Glutamatergic neuron (in vitro differentiated cells): ENCODE measurements at regions not wholly inside any gene's neighbourhood (a gene's known extent, or its start where the extent isn't known, plus 50 kb on each side); places are given as distances from the start of the nearest gene placed in this dataset.

Source experiments
- DNase-seq: peaks from one replicate; pipeline ENCODE4 v3.0.0; 2022
- H3K27ac Mint-ChIP-seq: one replicate; pipeline ENCODE4 v1.8.0; 2020; ENCODE audit warnings: mild to moderate bottlenecking, mixed read lengths, inconsistent platforms; ENCODE audit not compliant: unreplicated experiment
- H3K27me3 Mint-ChIP-seq: one replicate; pipeline ENCODE4 v1.8.0; 2020; ENCODE audit warnings: mild to moderate bottlenecking, moderate library complexity, mixed read lengths, inconsistent platforms; ENCODE audit not compliant: unreplicated experiment
- H3K36me3 Mint-ChIP-seq: one replicate; pipeline ENCODE4 v1.8.0; 2020; ENCODE audit warnings: mild to moderate bottlenecking, mixed read lengths, inconsistent platforms; ENCODE audit not compliant: unreplicated experiment
- H3K4me1 Mint-ChIP-seq: one replicate; pipeline ENCODE4 v1.8.0; 2020; ENCODE audit warnings: mild to moderate bottlenecking, low read depth, mixed read lengths, inconsistent platforms; ENCODE audit not compliant: unreplicated experiment
- H3K4me3 Mint-ChIP-seq: one replicate; pipeline ENCODE4 v1.8.0; 2020; ENCODE audit warnings: mild to moderate bottlenecking, mixed read lengths, inconsistent platforms; ENCODE audit not compliant: unreplicated experiment
- H3K9me3 Mint-ChIP-seq: one replicate; pipeline ENCODE4 v1.8.0; 2020; ENCODE audit warnings: mild to moderate bottlenecking, moderate library complexity, mixed read lengths, inconsistent platforms; ENCODE audit not compliant: unreplicated experiment
- CTCF ChIP-seq: fragments of 200-600 bp; sonication (generic); IDR thresholded peaks from one replicate; pipeline ENCODE4 v1.5.0; 2021; ENCODE audit not compliant: partially characterized antibody, unreplicated experiment

DNA sequence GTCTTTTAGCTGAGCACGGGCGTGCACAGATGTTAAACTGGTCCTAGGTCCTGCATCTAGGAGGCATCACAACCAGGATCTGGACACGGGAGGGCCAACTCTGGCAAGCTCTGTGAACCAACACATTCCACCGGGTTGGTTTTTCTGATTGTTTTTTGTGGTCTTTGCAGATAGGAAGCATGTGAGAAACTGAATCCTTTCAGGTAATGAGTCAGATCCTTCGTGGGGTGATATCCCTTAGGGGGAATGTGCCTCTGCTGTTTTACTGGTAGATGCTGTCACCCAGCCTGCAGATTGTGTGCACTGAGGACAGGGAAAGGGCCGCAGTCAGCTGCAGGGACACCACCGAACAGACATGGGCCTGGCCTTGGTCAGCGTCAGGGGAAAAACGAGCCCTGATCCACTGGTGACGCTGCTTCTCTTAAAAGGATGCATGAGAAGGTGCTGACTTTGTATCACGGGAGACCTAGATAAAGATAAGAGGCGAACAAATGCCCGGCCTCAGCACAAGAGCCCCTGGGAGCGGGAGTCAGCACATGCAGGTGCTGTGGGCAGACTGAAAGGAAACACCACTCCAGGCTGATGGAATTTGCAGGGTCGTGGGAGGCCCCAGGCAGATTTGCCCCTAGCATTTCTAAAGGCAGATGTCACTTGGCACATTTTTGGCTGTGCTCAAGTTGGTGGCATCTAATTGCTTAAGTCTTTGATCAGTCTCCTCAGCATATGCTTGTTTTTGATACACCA lies 51.1 kb downstream of the DOP1B start:
- no peak for DNase-seq
- no peak for TF ChIP-seq CTCF
- no peak overlapping the region for H3K4me3 Mint-ChIP-seq
- peaks cover 6% of the 10 kb centered on the region for H3K9me3 Mint-ChIP-seq
- H3K4me1 Mint-ChIP-seq: peaks cover 11% of the 10 kb centered on the region
- peaks cover 15% of the 10 kb centered on the region for H3K36me3 Mint-ChIP-seq
- peaks cover 8% of the 10 kb centered on the region for H3K27me3 Mint-ChIP-seq
- H3K27ac Mint-ChIP-seq: peak overlapping the region; percentile 48

DNA sequence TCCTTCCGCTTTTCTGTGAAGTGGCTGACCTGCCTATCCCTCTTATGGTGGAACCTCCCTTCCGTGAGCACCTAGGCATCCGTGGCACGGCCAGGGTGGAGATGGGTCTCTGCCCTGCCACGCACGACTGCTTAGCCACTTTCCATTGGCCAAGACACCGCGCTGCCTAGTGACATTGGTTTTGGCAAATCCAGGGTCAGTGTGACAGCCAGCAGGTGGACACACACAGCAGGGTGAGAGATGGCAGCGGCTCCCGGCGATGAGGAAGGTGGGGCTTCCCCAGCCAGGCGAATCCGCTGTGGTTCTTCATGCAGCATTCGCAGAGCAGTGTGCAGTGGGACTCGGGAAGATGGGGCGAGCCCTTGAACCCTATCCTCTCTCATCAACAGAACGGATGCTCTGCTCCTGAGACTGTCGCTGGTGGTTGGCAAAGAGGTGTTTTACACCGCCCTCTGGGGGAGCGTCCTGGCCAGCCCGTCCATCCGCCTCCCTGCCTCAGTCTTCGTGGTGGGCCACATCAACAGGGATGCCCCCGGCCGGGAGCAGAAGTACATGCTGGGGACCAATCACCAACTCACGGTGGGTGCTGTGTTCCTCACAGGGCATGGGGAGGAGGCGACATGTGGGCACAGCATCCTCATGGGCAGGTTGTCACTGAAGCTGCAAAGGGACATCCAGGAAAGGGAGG lies 51.8 kb downstream of the DOP1B start:
- Mint-ChIP-seq H3K4me3 (no peak overlapping the region), H3K9me3 (peaks cover 6% of the 10 kb centered on the region), H3K36me3 (peaks cover 15% of the 10 kb centered on the region), H3K4me1 (peaks cover 11% of the 10 kb centered on the region), H3K27ac (no peak overlapping the region), H3K27me3 (peaks cover 8% of the 10 kb centered on the region)
- DNase-seq: no peak
- no peak for TF ChIP-seq CTCF

DNA sequence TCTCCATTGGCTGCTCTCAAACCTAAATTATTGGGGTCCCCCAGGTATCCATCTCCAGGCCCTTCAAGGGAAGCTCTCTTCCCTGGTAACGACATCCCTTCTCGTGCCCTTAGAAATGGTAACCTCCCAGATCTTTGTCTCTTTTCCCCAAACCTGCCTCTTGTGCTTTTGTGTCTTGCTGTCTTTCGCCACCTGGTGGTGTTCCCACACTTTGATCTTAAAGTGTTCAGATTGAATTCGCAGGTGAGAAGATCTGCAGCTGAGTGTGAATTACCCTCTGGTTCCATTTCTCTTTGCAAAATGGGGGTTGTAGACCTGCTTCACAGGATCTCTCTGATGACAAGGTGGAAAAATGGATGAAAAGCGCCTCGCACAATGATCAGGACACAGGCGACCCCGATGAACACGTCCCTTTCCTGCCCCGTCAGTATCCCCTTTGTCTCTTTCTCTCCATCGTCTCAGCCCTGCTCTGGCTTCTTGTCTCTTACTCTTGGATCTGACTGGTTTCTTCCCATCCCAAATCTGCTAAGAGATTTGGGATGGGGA lies 53.1 kb downstream of the DOP1B start:
- Mint-ChIP-seq H3K4me1 (peaks cover 11% of the 10 kb centered on the region), H3K27me3 (peaks cover 8% of the 10 kb centered on the region), H3K36me3 (peaks cover 15% of the 10 kb centered on the region), H3K27ac (no peak overlapping the region), H3K4me3 (no peak overlapping the region), H3K9me3 (peaks cover 6% of the 10 kb centered on the region)
- DNase-seq: no peak
- TF ChIP-seq CTCF: peak; percentile 35

- peak overlapping the region; percentile 89 for H3K27ac Mint-ChIP-seq
- peaks cover 15% of the 10 kb centered on the region for H3K36me3 Mint-ChIP-seq
- DNase-seq: no peak
- peaks cover 8% of the 10 kb centered on the region for H3K27me3 Mint-ChIP-seq
- TF ChIP-seq CTCF: no peak
- H3K9me3 Mint-ChIP-seq: peaks cover 6% of the 10 kb centered on the region
- H3K4me1 Mint-ChIP-seq: peaks cover 11% of the 10 kb centered on the region
- peak overlapping the region; percentile 53 for H3K4me3 Mint-ChIP-seq
Observed at GRCh38 chr21:36210779-36211659, 54.4 kb downstream of the DOP1B start.
